NOMO-1 (cell line): ENCODE measurements at regions not wholly inside any gene's neighbourhood (a gene's known extent, or its start where the extent isn't known, plus 50 kb on each side); places are given as distances from the start of the nearest gene placed in this dataset.
"Not testable (repeated sequence)": the region's sequence is repeated elsewhere in the genome, so short reads cannot be mapped to it uniquely, and the experiment has no call there.

ENCODE experiments used
- DNase-seq, 2 experiments: peaks; one replicate each; lab custom pipeline; 2025; ENCODE audit not compliant: unreplicated experiment in 2 of 2; lab: John Stamatoyannopoulos, UW

DNA sequence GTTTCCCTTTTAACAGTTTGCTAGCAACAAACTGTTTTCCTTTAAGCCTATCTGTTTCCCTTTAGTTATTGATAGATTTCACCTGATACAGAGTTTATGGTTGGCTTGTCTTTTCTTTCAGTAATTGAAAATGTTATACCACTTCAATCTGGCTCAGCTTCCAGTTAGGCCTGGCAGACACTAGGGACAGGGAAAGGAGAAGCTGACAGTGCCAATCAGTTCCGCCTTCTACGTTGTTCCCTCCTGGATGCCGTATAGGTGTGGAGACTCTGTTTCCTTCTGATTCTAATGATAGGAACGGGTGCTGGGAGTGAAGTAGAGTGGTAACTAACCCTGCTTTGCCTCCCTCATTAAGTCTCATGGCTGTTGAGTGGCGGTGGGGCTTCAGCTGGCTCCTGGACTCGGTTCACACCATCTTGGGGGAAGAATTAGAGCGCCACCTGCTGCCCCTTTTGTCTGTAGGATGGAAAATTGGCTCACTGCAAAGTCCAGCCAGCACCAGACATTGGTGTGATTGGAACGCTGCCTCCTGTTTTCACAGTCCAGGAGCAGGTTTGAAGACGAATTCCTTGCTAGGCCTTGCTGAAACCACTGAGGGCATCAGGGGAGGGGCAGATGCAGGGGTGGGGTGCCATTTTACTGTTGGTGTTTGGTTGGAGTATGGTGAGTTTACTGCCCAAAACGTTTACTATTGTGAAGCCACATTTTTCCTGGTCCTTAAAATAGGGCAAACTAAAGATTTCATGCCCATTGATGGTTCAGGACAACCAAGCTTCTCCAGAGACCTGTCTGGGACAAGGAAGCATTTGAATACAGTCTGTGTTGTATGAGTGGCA lies 1729.5 kb downstream of the GRIK2 start:
- peak in 1 of 2 experiments; percentile 3 for DNase-seq

DNA sequence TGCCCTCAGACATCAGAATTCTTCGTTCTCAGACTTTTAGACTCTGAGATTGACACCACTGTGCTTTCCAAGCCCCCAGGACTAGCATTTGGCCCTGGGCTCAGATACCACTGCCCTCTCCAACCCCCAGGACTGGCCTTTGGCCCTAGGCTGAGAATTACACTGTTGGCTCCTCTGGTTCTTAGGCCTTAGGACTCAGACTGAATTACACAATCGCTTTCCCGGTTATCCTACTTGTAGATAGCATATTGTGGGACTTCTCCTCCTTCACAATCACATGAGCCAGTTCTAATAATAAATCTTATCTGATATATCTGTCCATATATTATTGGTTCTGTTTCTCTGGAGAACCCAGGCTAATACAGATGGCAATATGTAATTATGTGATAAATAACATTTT lies 1725.5 kb downstream of the GRIK2 start:
- no peak for DNase-seq

DNA sequence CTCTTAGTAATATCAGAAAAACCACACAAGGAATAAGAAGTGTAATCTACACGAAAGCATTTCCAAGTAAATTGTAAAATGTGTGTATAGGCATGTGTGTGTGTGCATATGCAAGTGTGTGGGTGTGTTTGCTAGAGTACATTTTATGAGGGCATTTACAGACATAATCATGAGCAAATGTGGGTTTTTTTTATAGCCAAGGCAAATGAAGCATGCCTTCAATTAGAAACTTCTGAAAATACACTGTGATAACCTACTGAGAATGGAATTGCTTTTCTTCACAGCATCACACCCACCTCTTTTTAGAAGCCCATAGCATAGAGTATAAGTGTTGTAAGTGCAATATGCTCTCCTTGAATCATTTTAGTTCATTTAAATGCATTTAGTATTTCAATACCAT lies 1721.1 kb downstream of the GRIK2 start:
- DNase-seq, result no peak

DNA sequence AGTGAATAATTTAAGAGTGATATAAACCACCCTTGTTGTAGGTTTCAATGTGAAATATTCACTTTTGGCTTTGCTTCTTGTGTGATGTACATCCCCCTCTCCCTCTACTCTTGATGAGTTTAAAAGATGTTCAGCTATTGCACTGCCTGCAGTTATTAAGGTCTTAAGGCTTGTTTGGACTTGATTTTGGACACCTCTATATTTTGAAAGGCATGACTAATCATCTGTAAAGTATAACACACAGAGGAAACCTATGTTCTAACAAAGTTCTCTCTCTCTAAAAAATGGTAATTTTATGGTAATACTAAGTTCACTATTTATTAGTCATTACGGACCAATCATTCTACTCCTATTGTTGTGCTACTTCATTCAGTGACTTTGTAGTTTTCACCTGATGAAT lies 1719.9 kb downstream of the GRIK2 start:
- no peak for DNase-seq

DNA sequence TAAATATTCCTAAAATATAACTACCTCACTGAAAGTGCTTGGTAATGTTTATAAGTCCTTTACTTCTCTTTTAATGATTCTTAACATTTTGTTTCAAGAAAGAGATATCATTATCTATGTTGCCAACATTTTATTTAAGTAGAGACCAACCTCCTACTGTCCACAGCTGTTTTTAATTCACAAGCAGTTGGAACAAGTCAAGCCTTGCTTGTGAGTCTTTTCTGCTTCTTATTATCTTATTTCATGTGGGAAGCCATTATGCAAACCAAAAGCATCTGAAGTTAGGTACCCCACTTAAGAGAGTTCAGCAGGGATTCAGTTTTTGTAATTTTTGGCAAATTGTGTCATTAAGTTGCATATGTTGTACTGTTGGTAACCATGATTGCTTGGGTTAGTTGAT lies 1714.5 kb downstream of the GRIK2 start:
- no peak for DNase-seq

DNA sequence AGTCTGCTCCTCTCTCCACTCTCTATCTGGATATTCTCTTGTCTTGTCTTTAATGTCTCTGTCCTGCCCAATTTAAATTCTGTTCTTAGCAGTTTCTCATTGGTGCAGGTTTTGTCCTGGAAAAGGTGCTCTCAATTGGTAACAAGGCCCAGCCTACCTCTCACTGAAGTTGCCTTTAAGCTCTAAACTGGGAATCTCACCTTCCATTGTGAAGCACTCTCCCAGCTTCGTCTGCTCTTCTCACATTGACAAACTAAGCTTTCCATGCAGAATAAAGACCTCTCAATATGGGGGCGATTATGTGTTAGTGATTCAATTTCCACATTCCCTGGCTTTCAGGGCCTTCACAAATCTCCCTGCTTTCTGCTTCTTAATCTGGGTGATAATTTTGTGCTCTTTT lies 1712.2 kb downstream of the GRIK2 start:
- DNase-seq, result no peak

DNA sequence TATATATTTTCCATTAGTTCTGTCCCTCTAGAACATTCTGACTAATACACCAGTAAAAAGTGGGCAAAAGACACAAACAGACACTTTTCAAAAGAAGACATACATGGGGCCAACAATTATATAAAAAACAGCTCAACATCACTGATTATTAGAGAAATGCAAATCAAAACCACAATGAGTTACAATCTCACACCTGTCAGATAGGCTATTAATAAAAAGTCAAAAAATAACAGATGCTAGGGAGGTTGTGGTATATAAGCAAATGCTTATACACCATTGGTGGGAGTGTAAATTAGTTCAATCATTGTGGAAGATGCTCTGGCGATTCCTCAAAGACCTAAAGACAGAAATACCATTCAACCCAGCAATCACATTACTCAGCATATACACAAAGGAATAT lies 1707.8 kb downstream of the GRIK2 start:
- DNase-seq, result no peak

DNA sequence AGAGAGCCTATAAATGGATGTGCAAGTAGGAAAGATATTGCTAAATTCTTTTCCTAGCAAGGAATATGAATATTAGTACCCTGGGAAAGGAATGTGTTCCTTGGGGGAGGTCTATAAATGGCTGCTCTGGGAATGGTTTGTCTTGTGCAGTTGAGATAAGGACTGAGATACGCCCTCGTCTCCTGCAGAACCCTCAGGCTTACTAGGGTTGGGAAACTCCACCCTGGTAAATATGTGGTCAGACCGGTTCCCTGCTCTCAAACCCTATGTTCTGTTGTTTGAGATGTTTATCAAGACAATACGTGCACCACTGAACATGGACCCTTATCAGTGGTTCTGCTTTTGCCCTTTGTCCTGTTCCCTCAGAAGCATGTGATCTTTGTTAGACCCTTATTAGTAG lies 1698.9 kb downstream of the GRIK2 start:
- DNase-seq, result not testable (repeated sequence)

DNA sequence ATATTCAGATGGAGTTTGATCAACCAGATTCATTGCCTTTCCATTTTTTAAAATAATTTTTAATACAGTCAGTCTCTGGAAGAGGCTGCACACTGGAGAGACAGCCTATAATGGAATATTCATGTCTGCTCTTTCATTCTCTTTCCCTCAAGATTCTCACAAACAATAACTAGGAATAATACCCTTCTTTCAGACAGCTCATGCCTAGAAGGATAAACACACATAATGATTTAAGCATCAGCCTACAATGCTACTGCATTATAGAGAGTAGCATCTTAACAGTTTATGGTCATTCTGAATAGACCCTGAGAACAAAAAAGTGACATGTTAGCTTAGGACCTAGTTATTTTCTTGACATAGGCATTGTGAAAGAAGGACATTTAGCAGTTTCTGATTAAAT lies 1692.3 kb downstream of the GRIK2 start:
- DNase-seq, result no peak

DNA sequence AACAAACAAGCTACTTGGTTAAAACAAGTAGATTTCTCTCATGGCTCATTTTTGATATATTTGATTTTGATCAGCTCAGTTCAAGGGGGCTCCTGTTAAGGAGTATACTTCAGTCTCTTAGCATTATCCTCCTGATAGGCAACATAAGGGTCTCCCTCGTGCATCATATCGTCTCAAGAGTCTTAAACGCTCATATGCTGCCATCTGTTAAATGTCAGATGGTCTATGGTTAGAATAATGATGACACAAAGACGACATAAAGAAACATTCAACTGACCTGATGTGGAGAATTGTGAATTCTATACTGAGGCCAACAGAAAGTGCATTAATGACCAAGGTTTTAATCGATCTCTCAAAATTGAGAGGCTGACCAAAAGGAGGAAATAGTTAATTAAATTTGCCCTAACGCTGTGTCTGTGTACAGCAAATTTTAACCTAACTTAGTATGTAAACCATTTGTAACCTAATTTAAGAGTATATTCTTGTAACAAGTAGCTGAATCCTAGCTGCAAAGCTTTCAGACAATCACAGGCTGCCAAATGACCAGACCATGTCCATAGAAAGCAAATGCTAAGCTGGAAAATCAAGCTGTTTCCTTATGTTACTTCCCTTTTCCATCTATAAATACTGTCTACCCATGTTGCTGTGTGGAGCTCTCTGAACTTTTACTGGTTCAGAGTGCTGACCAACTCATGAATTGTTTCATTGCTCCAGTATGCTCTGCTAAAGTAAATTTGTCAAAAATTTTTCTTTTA lies 1688.5 kb downstream of the GRIK2 start:
- DNase-seq, result no peak

DNA sequence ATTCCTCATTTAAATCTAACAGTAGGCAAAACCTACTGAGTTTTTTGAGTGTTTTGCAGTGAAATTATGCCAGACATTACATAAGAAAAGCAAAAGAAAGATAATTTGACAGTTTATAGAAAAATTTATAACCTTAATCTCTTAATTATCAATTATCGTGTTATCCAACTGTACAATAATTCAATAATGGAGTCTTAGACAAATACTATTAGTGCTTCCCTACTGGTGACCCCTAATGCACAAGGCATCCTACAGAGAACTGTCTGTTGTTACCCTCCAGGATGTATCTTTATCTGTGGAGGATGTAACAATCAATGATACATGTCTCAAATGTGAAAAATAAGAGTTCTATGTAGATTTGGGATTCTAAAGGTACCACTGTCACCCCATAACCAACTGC lies 1687.6 kb downstream of the GRIK2 start:
- no peak for DNase-seq

DNA sequence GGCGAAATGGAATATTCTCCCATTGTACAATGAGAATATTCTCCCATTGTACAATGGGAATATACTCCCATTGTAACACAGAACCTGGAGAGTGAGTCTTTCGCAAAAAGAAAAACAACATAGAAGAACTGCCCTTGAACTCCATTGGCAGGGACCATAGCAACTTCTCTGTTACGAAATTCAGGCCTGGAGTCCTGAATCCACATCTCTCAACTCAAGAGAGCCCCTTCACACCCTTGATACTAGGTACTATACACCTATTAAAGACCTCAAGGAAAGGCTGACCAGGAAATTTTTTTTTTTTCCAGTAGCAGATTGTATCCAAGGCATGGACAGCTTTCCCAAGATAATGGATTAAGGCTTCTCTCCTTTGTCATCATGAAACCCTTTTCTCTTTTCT lies 1687.0 kb downstream of the GRIK2 start:
- DNase-seq, result no peak

DNA sequence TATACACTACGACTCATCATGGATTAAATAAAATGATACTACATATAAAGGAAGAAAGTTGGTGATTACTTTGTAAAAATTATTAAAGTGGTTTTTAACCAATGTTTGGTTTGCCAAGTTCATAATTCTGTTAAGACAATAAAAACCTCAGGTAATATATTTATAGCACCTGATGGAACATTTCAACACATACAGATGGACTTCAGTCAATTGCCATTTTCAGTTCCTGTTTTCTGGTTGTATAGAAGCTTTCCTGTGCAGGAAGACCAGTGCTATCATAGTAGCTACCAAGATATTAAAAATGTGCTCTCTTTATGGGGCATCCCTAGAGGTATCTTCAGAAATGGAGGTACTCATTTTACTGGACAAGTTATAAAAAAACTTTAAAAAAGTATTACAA lies 1686.4 kb downstream of the GRIK2 start:
- DNase-seq, result peak in 1 of 2 experiments; percentile 15

DNA sequence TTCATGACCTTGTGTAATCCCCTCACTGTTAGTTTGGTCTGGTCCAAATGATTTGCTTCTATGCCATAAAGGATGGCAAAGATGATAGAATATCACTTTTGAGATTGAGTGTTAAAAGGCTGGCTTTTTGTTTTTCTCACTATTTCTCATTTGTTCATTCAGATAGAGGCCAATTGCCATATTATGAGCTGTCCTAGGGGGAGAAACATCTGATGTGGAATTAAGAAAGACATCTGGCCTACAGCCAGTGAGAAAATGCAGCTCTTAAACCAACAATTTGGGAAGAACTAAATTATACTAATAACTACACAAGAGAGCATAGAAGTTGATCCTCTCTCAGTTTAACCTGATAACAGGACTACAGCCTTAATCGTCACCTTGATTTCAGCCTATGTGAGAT lies 1668.6 kb downstream of the GRIK2 start:
- no peak for DNase-seq

DNA sequence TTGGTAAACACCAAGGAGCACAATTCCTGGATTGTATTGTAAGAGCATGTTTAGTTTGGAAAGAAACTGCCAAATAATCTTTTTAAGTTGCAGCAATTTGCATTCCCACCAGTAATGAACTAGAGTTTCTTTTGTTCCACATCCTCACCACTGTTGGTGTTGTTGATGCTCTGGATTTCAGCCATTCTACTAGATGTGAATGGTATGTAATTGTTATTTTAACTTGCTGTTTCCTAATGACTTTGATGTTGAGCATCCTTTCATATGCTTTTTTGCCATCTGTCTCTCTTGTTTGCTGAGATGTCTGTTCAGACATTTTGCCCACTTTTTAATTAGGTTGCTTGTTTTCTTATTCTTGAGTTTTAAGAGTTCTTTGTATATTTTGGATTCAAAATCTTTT lies 1654.1 kb downstream of the GRIK2 start:
- DNase-seq, result no peak

DNA sequence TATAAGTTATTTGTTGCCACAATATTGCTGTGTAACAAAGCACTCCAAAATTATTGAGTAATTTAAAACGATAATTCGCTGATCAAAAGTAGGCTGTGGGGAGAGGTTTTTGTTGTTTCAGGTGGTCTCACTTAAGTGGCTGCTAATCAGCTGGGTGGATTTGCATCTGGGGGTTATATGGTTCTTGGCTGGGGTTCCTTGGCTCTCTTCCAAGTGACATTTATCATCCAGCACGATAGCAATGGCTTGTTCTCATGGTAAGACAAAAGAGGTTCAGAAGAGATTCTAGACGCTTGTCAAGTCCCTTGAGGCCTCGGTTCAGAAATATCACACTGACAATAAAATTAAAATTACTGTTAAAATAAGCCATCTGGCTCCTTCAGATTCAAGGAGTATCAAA lies 1648.8 kb downstream of the GRIK2 start:
- no peak for DNase-seq

DNA sequence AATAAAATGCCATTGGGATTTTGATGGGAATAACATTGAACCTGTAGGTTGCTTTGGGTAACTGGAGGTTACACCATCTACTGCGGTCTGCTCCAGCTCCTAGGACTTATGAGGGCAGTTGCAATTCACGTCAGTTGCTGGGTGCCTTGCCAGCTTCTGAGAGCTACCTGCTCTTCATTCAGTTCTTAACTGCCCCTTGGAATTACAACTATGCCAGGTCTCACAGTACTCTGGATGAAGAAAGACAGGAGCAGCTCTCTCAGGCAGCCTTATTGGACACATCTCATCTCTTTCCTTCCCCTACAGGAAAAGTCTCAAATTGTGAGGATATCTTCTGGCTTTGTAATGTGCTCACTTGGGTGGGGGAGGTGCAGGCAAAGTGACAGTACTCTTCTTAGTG lies 1643.3 kb downstream of the GRIK2 start:
- DNase-seq, result no peak

DNA sequence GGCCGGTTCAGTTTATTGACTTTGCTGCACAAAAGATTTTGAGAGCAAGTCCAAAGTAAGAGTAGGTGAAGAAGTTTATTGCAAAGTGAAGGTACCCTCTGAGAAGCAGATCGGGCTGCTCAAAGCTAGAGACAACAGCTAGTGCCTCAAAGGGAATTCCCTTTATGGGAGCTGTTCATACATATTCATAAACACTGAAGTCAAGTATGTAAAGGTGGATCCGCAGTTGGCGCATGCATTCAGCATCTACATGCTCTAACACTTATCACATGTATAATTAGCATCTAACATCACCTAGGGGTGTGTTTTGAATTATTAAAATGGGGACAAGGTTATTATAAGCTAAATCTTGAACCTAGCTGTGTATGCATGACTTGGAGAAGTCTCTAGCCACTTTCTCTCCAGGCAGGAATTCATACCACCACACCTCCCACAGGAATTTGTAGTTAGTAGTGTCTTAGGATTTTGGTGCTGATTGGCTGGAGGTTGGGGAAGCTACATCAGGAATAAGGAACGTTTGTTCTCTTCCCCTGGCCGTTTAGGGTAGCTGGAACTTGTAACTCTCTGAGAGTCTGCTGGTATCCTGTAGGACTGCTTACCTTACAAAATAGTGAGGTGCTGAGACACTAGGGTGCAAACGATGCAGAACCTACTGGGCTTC lies 1633.9 kb downstream of the GRIK2 start:
- no peak for DNase-seq

DNA sequence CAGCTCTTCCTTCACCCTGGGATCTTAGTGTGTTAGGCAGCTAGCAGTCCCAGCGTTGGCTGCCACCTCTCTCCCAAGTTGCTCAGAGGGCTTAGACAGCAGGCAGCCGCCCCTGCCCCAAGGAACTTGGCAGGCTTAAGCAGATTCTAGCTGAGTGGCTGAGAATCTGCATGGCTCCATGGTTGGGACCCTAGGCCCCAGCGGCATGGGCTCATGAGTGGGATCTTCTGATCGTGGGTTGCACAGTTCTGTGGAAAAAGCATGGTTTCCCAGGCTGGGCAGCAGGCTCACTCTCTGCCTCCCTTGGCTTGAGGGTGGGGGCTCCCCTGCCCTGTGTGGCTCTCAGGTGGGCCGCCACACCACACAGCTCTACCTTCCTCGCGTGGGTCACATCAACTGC lies 1624.9 kb downstream of the GRIK2 start:
- DNase-seq, result no peak

DNA sequence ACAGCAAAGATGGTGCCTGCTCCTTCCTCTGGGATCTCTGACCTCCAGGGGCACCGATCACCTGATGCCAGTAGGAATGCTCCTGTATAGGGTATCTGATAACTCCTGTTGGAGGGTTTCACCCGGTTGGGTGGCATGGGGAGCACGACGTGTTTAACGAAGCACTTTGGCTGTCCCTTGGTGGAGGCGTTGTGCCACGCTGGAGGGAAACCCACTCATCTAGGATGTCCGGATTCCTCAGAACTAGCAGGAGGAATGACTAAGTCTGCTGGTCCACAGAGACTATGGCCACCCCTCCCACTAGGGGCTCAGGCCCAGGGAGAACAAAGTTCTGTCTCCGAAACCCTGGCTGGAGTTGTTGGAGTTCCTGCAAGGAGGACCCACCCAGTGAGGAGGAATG lies 1624.4 kb downstream of the GRIK2 start:
- DNase-seq, result no peak

DNA sequence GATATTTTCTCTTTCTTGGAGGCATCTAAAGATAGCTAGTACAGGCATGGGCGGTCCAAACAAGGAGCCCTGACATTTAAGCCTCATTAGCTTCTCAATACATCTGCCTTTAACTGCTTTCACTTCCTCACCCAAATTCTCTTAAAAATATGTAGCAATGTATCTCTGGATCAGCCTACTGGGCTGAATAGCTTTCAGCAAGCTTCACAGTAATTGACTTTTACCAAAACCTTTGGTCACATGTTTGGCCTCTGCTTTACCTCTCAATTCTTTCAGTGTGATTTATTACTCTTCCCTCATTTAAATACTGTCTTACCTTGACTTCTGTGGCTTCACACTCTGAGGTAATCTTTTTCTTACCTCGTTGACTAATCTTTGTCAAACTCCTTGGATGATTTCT lies 1618.1 kb downstream of the GRIK2 start:
- DNase-seq, result peak in 1 of 2 experiments; percentile 8

DNA sequence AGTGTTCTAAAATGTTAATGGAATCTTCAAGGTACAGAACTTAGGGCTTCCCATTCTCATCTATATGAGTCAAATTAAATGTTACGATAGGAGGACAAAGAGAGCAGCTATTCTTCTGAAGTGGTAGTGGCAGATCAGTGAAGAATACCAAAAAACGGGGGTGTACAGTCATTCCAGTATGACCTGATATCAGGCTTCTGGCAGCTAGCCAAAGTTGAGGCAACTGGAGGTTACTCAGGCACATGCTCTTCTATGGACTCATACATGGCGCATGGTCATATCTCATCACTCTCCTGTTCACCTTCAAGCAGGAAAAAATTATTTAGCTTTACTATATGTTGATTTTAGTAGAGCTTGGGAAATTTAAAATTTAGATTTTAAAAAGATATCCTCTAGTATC lies 1608.8 kb downstream of the GRIK2 start:
- no peak for DNase-seq
